CD14-positive monocyte (primary cell): ENCODE measurements at regions not wholly inside any gene's neighbourhood (a gene's known extent, or its start where the extent isn't known, plus 50 kb on each side); places are given as distances from the start of the nearest gene placed in this dataset.

Source experiments
- DNase-seq, 3 donors: peaks; one replicate each; pipeline ENCODE4 v3.0.0-alpha.2; 2011 to 2022
- H2AFZ ChIP-seq: 2 replicates; pipeline ENCODE4 v1.6.0; 2012; ENCODE audit warnings: mild to moderate bottlenecking, low read depth, low read length, inconsistent platforms; ENCODE audit not compliant: insufficient read depth, poor library complexity, severe bottlenecking
- H3K27ac ChIP-seq, 2 donors: 1 replicate in 1 of 2; 2 replicates in 1 of 2; pipeline ENCODE4 v1.5.1; 2012 to 2013; ENCODE audit warnings: low read length in 2 of 2, control low read depth in 1 of 2, inconsistent platforms in 1 of 2, low read depth in 1 of 2, mild to moderate bottlenecking in 1 of 2
- H3K27me3 ChIP-seq, 2 donors: one replicate each; pipeline versions ENCODE4 v1.6.0 to v1.6.1; 2011 to 2013; ENCODE audit warnings: low read length in 2 of 2; ENCODE audit not compliant: control insufficient read depth in 2 of 2, insufficient read depth in 2 of 2
- H3K36me3 ChIP-seq, 2 donors: replicated peaks in 1 of 2; 1 replicate in 1 of 2; 2 replicates in 1 of 2; pipeline versions ENCODE4 v1.5.1 to v1.6.1; 2012 to 2013; ENCODE audit warnings: low read length in 2 of 2, control low read depth in 1 of 2, inconsistent platforms in 1 of 2, mild to moderate bottlenecking in 1 of 2; ENCODE audit not compliant: insufficient read depth in 2 of 2, control insufficient read depth in 1 of 2
- H3K4me1 ChIP-seq, 2 donors: 1 replicate in 1 of 2; 2 replicates in 1 of 2; pipeline versions ENCODE4 v1.5.1 to v1.6.1; 2012 to 2013; ENCODE audit warnings: low read length in 2 of 2, control low read depth in 1 of 2, inconsistent platforms in 1 of 2, mild to moderate bottlenecking in 1 of 2, moderate library complexity in 1 of 2; ENCODE audit not compliant: insufficient read depth in 2 of 2, control insufficient read depth in 1 of 2
- H3K4me2 ChIP-seq: replicated peaks from 2 replicates; pipeline ENCODE3; 2012; ENCODE audit warnings: low read length, moderate library complexity, mild to moderate bottlenecking; ENCODE audit not compliant: poor library complexity, severe bottlenecking; ENCODE audit errors: extremely low read depth
- H3K4me3 ChIP-seq, 3 experiments: fragments of 200-600 bp in 1 of 3; sonication (generic) in 1 of 3; replicated peaks in 1 of 3; 1 replicate in 2 of 3; 2 replicates in 1 of 3; pipeline ENCODE4 v1.5.1; 2011 to 2013; ENCODE audit warnings: low read length in 3 of 3, mild to moderate bottlenecking in 3 of 3, control low read depth in 2 of 3, low read depth in 2 of 3, inconsistent platforms in 1 of 3, moderate library complexity in 1 of 3
- H3K79me2 ChIP-seq: 2 replicates; pipeline ENCODE4 v1.6.0; 2012; ENCODE audit warnings: mild to moderate bottlenecking, control low read depth, inconsistent platforms, low read length, moderate library complexity; ENCODE audit not compliant: insufficient read depth
- H3K9ac ChIP-seq: 2 replicates; pipeline ENCODE4 v1.6.0; 2017; ENCODE audit warnings: low read length, mild to moderate bottlenecking; ENCODE audit not compliant: insufficient read depth, poor library complexity, severe bottlenecking
- H3K9me3 ChIP-seq, 2 donors: replicated peaks in 1 of 2; 1 replicate in 1 of 2; 2 replicates in 1 of 2; pipeline versions ENCODE4 v1.5.1 to v1.6.1; 2012 to 2013; ENCODE audit warnings: low read length in 2 of 2, control low read depth in 1 of 2; ENCODE audit not compliant: control insufficient read depth in 1 of 2, insufficient read depth in 1 of 2
- H4K20me1 ChIP-seq: 2 replicates; pipeline ENCODE4 v1.6.0; 2012; ENCODE audit warnings: mild to moderate bottlenecking, low read length, control low read depth, moderate library complexity; ENCODE audit not compliant: insufficient read depth
- H3K27ac Mint-ChIP-seq, 7 donors: one replicate each; pipeline ENCODE4 v1.8.0; 2020; ENCODE audit warnings: mild to moderate bottlenecking in 7 of 7, mixed read lengths in 7 of 7, moderate library complexity in 6 of 7, inconsistent platforms in 2 of 7
- H3K27me3 Mint-ChIP-seq, 3 donors: one replicate each; pipeline ENCODE4 v1.8.0; 2021 to 2022; ENCODE audit warnings: low read depth in 3 of 3, mild to moderate bottlenecking in 3 of 3, mixed read lengths in 3 of 3, moderate library complexity in 3 of 3, inconsistent platforms in 1 of 3
- H3K36me3 Mint-ChIP-seq, 2 donors: one replicate each; pipeline ENCODE4 v1.8.0; 2020; ENCODE audit warnings: mixed read lengths in 2 of 2, inconsistent platforms in 1 of 2, mild to moderate bottlenecking in 1 of 2
- H3K4me1 Mint-ChIP-seq: one replicate; pipeline ENCODE4 v1.8.0; 2020; ENCODE audit warnings: mild to moderate bottlenecking, mixed read lengths
- H3K4me3 Mint-ChIP-seq, 2 donors: one replicate each; pipeline ENCODE4 v1.8.0; 2020; ENCODE audit warnings: mild to moderate bottlenecking in 2 of 2, mixed read lengths in 2 of 2, moderate library complexity in 1 of 2
- H3K9me3 Mint-ChIP-seq, 7 donors: one replicate each; pipeline ENCODE4 v1.8.0; 2020 to 2022; ENCODE audit warnings: mixed read lengths in 7 of 7, mild to moderate bottlenecking in 6 of 7, moderate library complexity in 6 of 7, inconsistent platforms in 2 of 7
- WGBS: methylation state at CpG from one replicate; pipeline ENCODE4 v1.1.5; 2013; ENCODE audit warnings: missing lambda C conversion rate; ENCODE audit not compliant: insufficient coverage; 5-methylcytosine and 5-hydroxymethylcytosine counted together
- intact Hi-C, 2 donors: fragments of 100-400 bp; cut with micrococcal nuclease; formaldehyde crosslinking; loops; one replicate each; pipeline versions ENCODE4 v1.15.0 to v1.15.1; 2023
- TF ChIP-seq, protein P1 (sequence below): fragments of 200-600 bp; IDR thresholded peaks from one replicate; pipeline ENCODE4 v1.8.0; 2022; ENCODE audit warnings: antibody characterized with exemption, mild to moderate bottlenecking

DNA sequence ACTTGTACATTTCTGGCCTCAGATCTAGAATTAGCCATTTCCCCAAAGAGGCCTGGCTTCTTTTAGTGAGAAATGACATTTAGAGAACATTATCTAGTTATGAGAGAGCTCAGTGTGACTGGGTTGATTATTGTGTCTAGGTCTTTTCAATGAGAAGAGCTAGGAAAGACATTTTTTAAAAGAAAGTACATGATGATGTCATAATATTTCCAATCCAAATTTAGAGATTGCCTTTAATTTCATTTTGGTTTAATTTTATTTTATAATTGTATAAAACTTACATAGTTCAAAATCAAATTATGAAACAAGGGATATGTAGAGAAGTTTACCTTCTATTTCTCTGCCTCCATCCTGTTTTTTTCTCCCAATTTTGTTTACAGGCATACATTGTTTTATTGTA is 354.9 kb downstream of the TMEM135 start:
- H3K79me2 ChIP-seq, result no peaks in the 10 kb centered on the region
- H3K27me3 ChIP-seq, result no peaks in the 10 kb centered on the region
- H3K4me2 ChIP-seq, result no peak overlapping the region
- Mint-ChIP-seq H3K9me3 (peaks cover 3 to 10% (median 6%) of the 10 kb centered on the region in 7 donors), H3K27me3 (no peaks in the 10 kb centered on the region), H3K4me1 (peaks cover 13% of the 10 kb centered on the region), H3K27ac (no peak overlapping the region), H3K36me3 (no peaks in the 10 kb centered on the region), H3K4me3 (no peak overlapping the region)
- H3K27ac ChIP-seq, result no peak overlapping the region
- peaks cover 12% of the 10 kb centered on the region in 2 donors for H3K4me1 ChIP-seq
- no peak overlapping the region for H2AFZ ChIP-seq
- no peak overlapping the region for H3K4me3 ChIP-seq
- H3K9ac ChIP-seq, result no peak overlapping the region
- no peaks in the 10 kb centered on the region for H4K20me1 ChIP-seq
- TF ChIP-seq, protein P1, sequence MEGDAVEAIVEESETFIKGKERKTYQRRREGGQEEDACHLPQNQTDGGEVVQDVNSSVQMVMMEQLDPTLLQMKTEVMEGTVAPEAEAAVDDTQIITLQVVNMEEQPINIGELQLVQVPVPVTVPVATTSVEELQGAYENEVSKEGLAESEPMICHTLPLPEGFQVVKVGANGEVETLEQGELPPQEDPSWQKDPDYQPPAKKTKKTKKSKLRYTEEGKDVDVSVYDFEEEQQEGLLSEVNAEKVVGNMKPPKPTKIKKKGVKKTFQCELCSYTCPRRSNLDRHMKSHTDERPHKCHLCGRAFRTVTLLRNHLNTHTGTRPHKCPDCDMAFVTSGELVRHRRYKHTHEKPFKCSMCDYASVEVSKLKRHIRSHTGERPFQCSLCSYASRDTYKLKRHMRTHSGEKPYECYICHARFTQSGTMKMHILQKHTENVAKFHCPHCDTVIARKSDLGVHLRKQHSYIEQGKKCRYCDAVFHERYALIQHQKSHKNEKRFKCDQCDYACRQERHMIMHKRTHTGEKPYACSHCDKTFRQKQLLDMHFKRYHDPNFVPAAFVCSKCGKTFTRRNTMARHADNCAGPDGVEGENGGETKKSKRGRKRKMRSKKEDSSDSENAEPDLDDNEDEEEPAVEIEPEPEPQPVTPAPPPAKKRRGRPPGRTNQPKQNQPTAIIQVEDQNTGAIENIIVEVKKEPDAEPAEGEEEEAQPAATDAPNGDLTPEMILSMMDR, result no peak
- intact Hi-C loops, result no loop called here
- H3K36me3 ChIP-seq, result no peaks in the 10 kb centered on the region
- DNase-seq, result no peak
- H3K9me3 ChIP-seq, result no peaks in the 10 kb centered on the region

DNA sequence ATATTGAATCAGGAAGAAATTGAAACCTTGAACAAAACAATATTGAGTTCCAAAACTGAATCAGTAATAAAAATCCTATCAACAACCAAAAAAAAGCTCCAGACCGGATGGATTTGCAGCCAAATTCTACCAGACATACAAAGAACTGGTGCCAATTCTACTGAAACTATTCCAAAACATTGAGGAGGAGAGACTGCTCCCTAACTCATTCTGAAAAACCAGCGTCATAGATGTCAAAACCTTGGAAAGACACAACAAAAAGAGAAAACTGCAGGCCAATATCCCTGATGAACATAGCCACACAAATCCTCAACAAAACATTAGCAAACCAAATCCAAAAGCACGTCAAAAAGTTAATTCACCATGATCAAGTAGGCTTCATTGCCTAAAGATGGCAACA is 353.8 kb downstream of the TMEM135 start:
- Histone ChIP-seq H3K36me3 (no peaks in the 10 kb centered on the region), H3K9me3 (peaks cover 4 to 7% of the 10 kb centered on the region in 2 donors), H3K4me2 (no peak overlapping the region), H4K20me1 (no peaks in the 10 kb centered on the region), H3K9ac (no peak overlapping the region), H3K27ac (no peak overlapping the region), H3K4me3 (no peak overlapping the region), H3K4me1 (peaks cover under 1% of the 10 kb centered on the region in 2 donors), H2AFZ (no peak overlapping the region), H3K27me3 (no peaks in the 10 kb centered on the region), H3K79me2 (no peaks in the 10 kb centered on the region)
- H3K27me3 Mint-ChIP-seq, result no peaks in the 10 kb centered on the region
- H3K4me3 Mint-ChIP-seq, result no peak overlapping the region
- H3K36me3 Mint-ChIP-seq, result no peaks in the 10 kb centered on the region
- no peak for DNase-seq
- TF ChIP-seq, protein P1, result no peak
- intact Hi-C loops, result no loop called here
- no peak overlapping the region for H3K27ac Mint-ChIP-seq
- peaks cover 8 to 17% (median 13%) of the 10 kb centered on the region in 7 donors for H3K9me3 Mint-ChIP-seq
- 86% methylated on average over 1 of the region's 3 CpGs for WGBS
- peaks cover 2% of the 10 kb centered on the region for H3K4me1 Mint-ChIP-seq
